ENCODE measurements at regions not wholly inside any gene's neighbourhood (a gene's known extent, or its start where the extent isn't known, plus 50 kb on each side); places are given as distances from the start of the nearest gene placed in this dataset.

GRCh38 chr5:34603378-34603777 is 52.8 kb upstream of the RAI14 start:
- no peak for DNase-seq

- no peak for DNase-seq
Observed at GRCh38 chr5:34604119-34604675, 51.9 kb upstream of the RAI14 start.

- no peak for DNase-seq
Observed at GRCh38 chr5:34606101-34606500, 50.0 kb upstream of the RAI14 start.

Data from NCI-H1092 treated with DMSO at 0.1 percent for 48 hours (cell line).